Iris pigment epithelial cell (primary cell): ENCODE measurements at regions not wholly inside any gene's neighbourhood (a gene's known extent, or its start where the extent isn't known, plus 50 kb on each side); places are given as distances from the start of the nearest gene placed in this dataset.

ENCODE experiments used
- DNase-seq: peaks from one replicate; pipeline ENCODE4 v3.0.0-alpha.2; 2011; ENCODE audit warnings: low read depth

GRCh38 chr10:1950803-1951495 lies 213.6 kb upstream of the ADARB2 start:
- DNase-seq = no peak

GRCh38 chr10:1947464-1948003 lies 210.2 kb upstream of the ADARB2 start:
- no peak for DNase-seq

- DNase-seq = no peak
These were observed 207.2 kb upstream of the ADARB2 start for GRCh38 chr10:1944487-1944886.

- no peak for DNase-seq
These were observed 205.2 kb upstream of the ADARB2 start for GRCh38 chr10:1942478-1942877.

GRCh38 chr10:1939016-1939415 lies 201.7 kb upstream of the ADARB2 start:
- no peak for DNase-seq

- DNase-seq = no peak
These were observed 201.0 kb upstream of the ADARB2 start for GRCh38 chr10:1938317-1938716.

GRCh38 chr10:1935912-1936311 lies 198.6 kb upstream of the ADARB2 start:
- DNase-seq = no peak

GRCh38 chr10:1933215-1933614 lies 195.9 kb upstream of the ADARB2 start:
- DNase-seq = no peak

GRCh38 chr10:1932692-1933094 lies 195.4 kb upstream of the ADARB2 start:
- no peak for DNase-seq

- no peak for DNase-seq
These were observed 191.3 kb upstream of the ADARB2 start for GRCh38 chr10:1928606-1929005.

GRCh38 chr10:1923998-1924397 lies 186.7 kb upstream of the ADARB2 start:
- DNase-seq = no peak

GRCh38 chr10:1923586-1923985 lies 186.3 kb upstream of the ADARB2 start:
- DNase-seq = no peak

GRCh38 chr10:1920941-1921340 lies 183.6 kb upstream of the ADARB2 start:
- no peak for DNase-seq

- DNase-seq = no peak
These were observed 182.8 kb upstream of the ADARB2 start for GRCh38 chr10:1920127-1920526.

GRCh38 chr10:1911771-1912170 lies 174.4 kb upstream of the ADARB2 start:
- no peak for DNase-seq

GRCh38 chr10:1903982-1904381 lies 166.7 kb upstream of the ADARB2 start:
- DNase-seq = no peak

- no peak for DNase-seq
These were observed 158.8 kb upstream of the ADARB2 start for GRCh38 chr10:1896153-1896552.

GRCh38 chr10:1895691-1896090 lies 158.4 kb upstream of the ADARB2 start:
- DNase-seq = no peak

GRCh38 chr10:1894912-1895311 lies 157.6 kb upstream of the ADARB2 start:
- DNase-seq = no peak

GRCh38 chr10:1893941-1894340 lies 156.6 kb upstream of the ADARB2 start:
- DNase-seq = no peak

GRCh38 chr10:1886039-1886438 lies 148.7 kb upstream of the ADARB2 start:
- DNase-seq = no peak

- no peak for DNase-seq
These were observed 145.4 kb upstream of the ADARB2 start for GRCh38 chr10:1882728-1883127.

GRCh38 chr10:1882180-1882579 lies 144.9 kb upstream of the ADARB2 start:
- no peak for DNase-seq

- DNase-seq = no peak
These were observed 144.3 kb upstream of the ADARB2 start for GRCh38 chr10:1881636-1882035.
